HG03432 (cell line): ENCODE measurements at regions not wholly inside any gene's neighbourhood (a gene's known extent, or its start where the extent isn't known, plus 50 kb on each side); places are given as distances from the start of the nearest gene placed in this dataset.

Source experiments
- ATAC-seq: cut with Tn5 transposase; IDR thresholded peaks from one replicate; pipeline ENCODE4 v1.9.1; 2021; ENCODE audit warnings: mild to moderate bottlenecking, moderate library complexity; ENCODE audit not compliant: unreplicated experiment

DNA sequence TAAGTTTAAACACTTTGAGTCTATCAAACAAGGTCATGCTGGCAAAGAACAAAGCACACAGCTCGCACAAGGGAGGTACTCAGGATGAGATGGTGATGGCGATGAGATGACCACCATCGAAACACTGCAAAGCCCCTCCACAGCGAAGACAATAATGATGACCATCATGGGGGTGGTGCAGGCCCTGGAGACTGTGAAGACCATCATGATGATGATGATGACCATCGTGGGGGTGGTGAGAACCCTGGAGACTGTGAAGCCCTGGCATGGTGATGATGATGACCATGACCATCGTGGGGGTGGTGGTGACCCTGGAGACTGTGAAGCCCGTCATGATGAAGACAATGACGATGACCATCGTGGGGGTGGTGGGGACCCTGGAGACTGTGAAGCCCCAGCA, 81.6 kb upstream of the SALL3 start:
- ATAC-seq = no peak

DNA sequence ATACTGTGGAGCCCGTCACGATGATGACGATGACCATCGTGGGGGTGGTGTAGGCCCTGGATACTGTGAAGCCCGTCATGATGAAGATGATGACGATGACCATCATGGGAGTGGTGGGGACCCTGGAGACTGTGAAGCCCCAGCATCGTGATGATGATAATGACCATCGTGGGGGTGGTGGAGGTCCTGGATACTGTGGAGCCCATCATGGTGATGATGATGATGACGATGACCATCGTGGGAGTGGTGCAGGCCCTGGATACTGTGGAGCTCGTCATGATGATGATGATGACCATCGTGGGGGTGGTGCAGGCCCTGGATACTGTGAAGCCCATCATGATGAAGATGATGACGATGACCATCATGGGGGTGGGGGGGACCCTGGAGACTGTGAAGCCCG, 81.0 kb upstream of the SALL3 start:
- ATAC-seq = no peak

DNA sequence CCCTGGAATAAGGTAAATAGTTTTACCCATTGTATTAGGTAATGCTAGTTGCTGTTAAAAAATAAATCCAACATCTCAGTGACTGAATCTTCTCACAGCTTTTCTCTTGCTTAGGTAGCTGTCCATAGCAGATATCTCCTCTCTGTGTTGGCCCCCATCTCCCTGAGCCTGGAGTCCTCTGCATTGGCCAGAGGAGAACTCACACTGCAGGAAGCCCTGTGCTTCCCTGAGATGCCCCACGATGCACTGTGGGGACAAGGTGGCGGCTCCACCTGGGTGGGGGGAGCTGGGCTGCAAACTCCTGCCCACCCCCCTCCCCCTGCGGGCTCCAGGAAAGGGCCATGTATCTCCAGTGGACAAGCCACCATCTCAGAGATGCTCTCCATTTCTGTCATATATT, 80.4 kb upstream of the SALL3 start:
- ATAC-seq = no peak

DNA sequence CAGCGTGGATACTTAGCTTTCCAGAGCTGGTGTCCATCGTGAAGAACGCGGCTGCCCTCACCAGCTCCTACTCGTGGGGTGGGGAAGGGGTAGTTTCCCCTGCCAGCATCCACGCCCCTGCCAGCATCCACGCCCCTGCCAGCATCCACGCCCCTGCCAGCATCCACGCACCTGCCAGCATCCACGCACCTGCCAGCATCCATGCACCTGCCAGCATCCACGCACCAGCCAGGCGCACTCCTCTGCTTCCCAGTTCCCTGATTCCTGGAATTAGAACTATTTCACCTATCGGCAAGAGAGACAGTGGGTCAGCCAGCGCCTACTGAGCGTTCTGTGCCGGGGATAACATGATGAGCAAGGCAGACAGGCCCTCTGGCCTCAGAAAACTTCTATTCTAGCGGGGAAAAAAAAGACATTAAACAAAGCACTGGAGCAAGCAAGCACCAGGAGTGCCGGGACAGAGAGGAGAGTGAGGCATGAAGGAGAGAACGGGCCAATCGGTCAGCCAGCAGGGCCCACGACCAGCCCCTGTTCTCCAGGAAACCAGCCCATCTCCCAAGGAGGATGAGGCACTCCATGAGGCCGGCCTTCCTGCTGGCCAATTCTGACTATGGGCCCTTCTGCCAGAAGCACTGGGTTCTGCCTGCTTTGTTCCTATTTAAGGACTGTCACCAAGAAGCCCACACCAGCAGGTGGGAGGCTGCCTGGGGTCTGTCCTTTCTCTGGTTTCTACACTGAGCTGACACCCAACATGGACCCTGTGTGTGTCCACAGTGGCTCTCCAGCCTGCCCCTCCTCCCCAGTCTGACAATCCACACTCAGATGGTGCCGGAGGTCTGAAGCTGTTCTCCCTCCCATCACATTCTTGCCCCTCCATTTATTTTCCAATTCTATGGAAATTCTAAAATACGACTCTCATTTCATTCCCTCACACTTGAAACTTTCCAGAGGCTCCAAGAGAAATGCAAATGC, 78.4 kb upstream of the SALL3 start:
- ATAC-seq = no peak

DNA sequence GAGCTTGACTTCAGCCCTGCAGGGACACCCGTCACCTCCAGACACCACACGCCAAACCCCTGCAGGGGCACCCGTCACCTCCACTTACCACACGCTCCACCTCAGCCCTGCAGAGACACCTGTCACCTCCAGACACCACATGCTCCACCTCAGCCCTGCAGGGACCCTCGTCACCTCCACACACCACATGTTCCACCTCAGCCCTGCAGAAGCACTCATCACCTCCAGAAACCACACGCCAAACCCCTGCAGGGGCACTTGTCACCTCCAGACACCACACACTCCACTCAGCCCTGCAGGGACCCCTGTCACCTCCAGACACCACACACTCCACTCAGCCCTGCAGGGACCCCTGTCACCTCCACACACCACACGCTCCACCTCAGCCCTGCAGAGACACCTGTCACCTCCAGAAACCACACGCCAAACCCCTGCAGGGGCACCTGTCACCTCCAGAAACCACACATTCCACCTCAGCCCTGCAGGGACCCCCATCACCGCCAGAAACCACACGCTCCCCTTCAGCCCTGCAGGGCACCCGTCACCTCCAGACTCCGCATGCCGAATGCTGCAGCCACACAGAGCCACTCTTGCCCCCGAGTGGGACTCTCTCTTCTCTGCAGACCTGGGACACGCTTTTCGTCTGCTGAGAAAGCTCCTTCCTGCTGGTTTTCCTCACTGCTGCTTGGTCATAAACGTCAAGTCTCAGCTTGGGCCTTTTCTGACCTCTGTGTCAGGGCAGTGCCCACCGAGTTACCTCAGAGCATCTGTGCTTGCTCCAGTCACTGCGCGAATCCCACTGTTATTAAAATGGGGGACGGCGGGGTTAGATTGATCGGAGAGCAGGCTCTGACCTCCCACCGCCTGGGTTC, 77.5 kb upstream of the SALL3 start:
- ATAC-seq = no peak

DNA sequence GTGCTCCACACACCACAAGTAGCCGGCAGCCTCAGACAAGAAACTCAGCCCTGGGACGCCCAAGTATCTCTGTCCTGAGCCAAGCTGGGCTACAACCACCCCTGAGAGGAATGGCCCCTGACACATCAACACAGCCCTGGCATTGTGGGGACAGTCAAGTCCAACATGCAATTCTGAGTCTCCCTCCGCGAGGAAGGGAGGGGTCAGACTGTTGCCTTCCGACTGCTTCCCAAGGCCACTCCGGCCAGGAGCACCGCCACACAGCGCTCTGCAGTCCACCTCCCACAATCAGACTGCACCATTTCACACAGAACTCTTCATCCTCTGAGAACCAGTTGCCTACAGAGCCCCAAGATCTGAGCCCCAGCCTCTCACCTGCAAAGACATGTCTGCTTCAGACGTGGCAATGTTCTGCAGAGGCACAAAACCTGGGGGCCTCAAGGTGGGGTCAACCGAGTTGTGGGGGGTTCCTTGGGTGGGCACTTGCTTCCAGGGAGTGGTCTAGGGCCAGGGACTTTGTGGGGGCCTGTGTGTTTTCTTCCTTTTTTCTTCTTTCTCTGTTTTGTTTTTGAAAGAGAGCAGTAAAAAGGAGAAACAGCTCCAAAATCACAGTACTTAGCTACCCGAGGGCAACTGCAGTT, 76.7 kb upstream of the SALL3 start:
- ATAC-seq = no peak

DNA sequence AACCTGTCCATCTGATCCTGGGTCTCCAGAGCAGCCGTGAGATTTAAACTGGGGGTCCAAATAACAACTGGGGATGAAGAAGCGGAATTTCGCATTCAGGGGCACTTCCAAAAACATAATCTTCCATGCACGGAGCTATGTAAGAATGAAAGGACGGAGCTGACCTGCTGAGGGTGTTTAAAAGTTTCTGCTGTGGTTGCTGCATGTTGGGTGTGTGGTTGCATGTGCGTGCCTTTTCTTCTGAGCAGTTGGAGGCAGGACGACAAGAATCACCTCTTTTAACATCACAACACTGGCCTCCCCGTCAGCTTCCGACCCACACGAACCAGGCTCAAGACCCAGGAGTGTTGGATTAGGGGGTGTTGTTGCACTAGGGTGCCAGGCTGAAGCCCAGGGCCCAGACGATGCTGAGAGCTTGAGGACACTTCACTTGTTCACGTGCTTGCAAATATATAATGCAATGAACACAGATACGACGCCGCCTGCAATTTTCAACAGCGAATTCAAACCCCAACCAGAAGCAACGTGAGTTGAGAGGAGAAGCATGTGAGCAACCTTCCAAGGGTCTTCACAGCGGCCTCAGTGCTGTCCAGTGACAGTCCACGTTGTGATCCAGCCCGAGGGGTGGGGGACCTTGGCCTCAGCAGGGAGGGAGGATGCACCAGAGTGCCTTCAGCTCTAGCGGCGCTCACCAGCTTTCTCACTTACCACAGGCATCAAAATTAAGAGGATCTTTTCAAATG, 76.0 kb upstream of the SALL3 start:
- no peak for ATAC-seq

DNA sequence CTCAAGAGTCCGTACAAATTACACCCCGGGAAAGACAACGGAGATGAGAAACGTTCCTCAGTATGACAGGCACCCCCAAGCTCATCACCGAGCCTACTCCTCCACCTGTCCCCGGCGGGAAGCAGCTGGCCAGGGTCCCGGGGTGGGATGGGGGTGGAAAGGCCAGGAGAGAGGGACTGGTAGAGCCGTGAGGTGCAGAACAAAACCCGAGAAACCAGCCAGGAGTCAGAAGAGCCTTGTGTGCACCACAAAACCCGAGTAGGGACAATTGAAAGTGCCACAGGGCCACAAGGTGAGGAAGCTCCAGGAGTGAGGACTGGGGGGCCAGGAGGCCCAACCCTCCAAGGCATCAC, 75.5 kb upstream of the SALL3 start:
- no peak for ATAC-seq

DNA sequence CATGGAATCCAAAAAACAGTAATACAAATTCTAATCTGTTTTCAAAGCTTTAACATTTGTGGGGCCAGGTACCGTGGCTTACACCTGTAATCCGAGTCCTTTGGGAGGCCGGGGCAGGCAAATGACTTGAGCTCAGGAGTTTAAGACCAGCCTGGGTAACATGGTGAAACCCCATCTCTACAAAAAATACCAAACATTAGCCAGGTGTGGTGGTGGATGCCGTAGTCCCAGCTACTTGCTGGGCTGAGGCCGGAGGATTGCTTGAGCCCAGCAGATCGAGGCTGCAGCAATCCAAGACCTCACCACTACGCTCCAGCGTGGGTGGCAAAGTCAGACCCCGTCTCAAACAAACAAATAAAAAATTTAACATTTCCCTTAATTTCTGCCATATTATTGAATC, 74.3 kb upstream of the SALL3 start:
- no peak for ATAC-seq

DNA sequence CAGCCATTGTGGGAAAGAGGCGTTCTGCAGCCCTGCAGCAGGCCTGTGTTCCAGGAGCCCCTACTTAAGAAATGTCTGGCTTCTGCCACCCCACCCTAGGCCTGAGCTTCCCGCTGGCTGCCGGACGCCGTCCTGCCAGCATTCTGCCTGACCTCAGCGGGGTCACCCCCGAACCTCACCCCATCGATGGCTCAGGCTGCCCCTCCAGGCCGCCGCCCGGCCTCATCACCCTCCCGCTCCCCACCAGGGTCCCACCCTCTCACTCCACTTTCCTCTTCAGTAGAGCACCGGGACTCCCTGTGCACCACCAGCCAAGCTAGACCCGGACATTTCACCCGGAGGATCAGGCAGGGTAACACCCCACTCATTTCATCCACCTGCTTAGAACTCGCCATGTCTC, 73.6 kb upstream of the SALL3 start:
- no peak for ATAC-seq

DNA sequence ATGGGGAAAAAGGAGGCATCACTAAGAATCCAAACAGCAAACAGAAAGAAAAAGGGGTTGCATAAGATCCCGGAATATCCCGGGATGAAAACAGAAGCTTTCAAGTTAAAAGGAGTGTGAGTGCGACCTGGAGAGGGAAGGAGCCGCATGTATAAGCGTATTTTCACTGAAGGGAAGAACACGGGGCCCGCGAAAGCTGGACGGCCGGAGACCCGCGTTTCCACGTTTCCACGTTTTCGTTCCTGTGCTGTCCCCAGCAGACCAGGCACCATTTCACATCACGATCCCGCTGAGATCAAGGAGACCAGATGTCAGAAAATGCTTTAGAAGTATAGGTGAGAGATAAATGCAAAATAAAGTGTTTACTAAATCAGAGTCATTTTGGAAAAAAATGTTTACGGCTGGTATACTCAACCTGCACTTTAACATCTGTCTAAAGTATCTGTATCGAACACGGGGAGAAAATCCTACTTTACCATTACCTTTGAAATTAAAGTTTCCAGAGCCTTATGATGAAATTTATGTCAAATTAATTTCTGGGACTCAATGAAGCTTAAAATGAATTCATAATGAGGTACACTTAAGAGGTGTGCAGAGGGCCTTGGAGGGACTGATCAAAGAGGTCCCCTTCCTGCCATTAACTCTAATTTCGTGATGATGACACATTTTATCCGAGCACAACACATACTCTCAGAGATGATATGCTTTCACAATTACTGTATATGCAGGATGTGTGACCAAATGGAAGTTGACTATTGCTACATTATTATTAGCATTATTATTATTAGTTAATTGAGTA, 71.0 kb upstream of the SALL3 start:
- ATAC-seq = no peak

DNA sequence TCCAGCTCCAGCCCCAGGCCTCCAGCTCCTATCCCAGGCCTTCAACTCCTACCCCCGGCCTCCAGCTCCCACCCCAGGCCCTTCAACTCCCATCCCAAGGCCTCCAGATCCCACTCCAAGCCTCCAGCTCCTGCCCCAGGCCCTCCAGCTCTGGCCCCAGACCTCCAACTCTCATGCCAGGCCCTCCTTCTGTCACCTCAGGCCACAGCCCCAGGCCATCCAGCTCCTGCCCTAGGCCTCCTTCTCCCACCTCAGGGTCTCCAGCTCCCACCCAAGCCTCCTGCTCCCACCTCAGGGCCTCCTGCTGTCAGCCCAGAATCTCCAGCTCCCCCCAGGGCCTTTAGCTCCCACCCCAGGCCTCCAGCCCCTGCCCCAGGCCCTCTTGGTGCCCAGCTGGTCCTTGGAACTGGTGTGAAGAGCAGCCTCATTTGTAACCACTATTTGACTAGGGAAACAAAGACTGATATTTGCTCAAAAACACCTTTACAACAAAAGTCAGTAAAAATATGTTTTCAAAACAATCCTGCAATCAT, 67.8 kb upstream of the SALL3 start:
- ATAC-seq = no peak

DNA sequence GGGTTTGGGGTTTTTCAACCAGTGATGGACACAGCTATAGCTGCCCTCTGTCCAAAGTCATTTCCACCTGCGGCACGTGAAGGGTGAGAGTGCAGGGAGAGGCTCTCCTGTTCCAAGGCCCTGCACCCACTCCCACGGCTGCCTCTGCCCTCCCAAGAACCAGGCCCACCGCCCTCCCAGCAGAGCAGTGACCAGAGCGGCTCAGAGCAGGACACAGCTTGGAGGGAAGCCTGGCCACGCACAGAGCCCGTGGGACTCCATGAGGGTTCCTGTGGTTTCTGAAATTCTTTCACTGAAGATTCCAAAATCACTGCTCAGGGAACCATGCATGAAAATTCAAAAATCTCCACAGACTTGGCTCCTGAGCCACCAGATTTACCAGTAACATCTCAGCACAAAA, 67.3 kb upstream of the SALL3 start:
- ATAC-seq = no peak

DNA sequence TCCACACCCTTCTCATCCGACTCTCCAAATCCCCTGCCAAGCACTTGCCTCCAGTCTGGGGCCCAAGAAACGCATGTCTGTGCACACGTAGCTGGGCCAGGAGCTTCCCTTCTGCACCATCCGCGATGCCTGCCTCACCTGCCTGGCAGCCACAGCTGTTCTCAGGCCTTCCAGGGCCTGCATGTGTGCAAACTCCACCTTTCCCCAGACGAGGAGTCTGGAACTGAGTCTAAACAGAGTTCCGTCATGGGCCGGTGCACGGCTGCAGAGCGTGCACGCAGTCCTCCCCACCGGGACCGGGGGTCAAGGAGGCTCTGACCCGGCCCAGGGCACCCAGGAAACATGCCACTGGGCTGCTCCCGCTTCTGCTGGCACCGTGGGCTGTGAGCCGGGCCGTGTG, 66.8 kb upstream of the SALL3 start:
- no peak for ATAC-seq

DNA sequence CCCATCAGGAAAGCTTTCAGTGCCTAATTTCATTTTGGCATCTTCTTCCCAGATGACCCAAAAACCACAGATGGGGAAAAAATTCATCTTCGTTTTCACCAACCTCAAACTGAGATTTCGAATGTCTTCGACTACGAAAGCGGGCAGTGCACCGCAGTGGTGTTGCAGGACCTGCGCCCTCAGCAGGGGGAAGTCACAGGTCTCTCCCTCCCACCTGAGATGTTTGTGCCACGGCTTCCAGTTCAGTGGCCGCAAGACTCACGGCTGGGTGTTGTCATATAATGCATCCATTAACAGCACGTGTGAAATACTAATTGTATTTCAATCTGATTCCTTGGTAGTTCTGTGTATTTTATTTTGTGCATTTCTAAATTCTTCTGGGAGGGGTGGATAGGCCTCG, 66.2 kb upstream of the SALL3 start:
- ATAC-seq = no peak

DNA sequence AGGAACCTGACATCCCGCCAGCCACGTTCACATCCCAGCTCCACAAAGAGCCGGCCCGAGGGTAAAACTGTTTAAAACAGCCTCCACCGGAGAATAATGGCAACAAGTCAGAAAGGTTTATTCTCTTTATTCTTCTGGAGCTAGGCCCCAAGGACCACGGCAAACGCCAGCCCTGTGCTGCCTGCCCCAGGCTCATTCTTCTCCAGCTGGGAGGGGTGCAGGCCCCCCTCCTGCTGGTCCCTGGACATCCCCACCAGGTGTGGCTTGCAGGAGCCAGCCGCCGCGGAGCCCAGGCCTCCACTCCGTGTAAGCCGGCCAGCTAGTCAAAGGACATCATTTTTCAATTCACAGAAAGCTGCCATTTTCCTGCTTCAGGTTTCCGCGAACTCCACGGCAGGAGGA, 65.8 kb upstream of the SALL3 start:
- no peak for ATAC-seq

DNA sequence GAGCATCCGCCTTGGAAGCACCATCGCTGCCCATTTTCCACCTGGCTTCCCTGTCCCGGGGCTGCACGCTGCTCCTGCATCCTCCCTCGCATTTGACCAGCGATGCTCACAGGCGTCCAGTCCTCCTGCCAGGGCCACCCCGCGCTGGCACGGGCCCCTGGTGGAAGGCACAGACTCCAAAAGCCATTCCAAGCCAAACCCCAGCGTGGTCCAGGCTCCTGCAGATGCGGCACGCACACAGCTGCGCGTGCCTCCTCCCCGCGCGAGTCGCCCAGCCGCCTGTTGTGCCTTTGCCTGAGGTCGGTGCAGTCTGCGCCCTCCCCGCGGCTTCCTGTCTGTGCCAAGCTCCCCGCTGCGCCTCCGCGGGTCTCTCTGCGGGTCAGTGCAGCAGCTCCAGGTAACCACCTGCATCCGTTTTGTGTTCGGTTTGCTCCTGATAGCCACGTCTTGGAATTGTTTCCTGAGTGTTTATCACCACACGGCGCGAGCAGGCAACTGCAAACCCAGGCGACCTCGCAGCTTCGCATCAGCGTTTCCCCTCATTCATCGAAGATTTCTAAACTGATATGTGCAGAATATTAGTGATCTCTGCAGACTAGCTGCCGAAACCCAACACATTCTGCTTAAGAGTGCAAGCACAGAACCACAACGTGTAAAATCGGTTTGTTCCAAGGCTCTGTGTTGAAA, 65.2 kb upstream of the SALL3 start:
- ATAC-seq = no peak

DNA sequence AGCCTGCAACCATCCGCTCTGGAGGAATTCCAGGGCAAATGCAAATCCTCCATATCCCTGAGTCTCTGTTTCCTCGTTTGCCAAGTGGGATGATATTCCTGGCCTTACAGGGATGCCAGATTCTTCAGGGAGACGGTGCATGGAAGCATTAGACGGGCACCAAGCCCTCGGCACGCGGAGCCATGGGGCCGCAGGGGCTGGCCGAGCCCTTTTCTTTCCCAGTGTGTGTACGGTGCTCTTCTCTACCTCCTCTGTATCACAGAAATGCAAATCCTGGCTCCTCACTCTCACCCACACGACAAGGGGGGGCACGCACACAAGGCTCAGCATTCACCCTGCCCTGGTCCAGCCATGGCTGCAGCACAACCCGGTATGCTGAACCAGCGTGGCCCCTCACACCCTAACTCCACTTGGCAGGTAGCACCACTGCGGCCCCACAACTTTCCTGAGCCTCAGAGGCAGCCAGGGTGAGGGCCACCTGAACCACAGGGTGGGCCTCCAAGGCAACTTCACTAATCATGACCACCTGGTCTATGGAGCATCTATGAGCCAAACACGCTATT, 64.1 kb upstream of the SALL3 start:
- no peak for ATAC-seq

DNA sequence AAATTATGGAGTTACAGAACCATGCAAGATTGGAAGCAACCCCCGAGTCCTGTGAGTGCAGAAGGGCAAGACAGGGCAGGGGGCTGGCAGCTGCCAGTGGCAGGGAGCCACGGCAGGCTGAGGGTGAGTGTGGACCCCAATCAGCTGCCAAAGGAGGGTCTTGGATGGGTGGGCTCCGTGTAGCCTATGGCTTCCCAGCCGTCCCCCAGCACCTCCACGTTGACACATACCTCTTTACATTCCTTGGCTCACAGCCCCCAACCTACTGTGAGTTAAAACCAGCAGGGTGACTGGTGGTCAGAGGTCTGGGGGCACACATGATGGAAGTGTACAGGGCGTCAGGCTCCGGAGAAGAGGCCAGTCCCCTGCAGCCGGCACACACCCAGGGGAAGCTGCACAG, 60.9 kb upstream of the SALL3 start:
- no peak for ATAC-seq
